Psoas muscle (tissue), 7 donors: ENCODE measurements at regions not wholly inside any gene's neighbourhood (a gene's known extent, or its start where the extent isn't known, plus 50 kb on each side); places are given as distances from the start of the nearest gene placed in this dataset.
A peak's percentile ranks its signal among the peaks of the same experiment; 100 is the strongest.

Experiments used
- ATAC-seq, 4 donors: fragments of 200-7000 bp; cut with Tn5 transposase; one replicate each; pipeline ENCODE4 v1.9.1; 2020; ENCODE audit warnings: moderate library complexity in 3 of 4, mild to moderate bottlenecking in 2 of 4
- DNase-seq, 2 donors: peaks; one replicate each; pipeline ENCODE4 v3.0.0-alpha.2; 2020
- H3K27ac ChIP-seq: fragments of 200-600 bp; one replicate; pipeline ENCODE4 v1.8.0; 2022
- H3K27me3 ChIP-seq, 3 donors: fragments of 200-600 bp in 1 of 3; one replicate each; pipeline versions ENCODE4 v1.6.1 to v1.8.0; 2013 to 2022; ENCODE audit warnings: low read length in 2 of 3, mild to moderate bottlenecking in 2 of 3, moderate library complexity in 1 of 3; ENCODE audit not compliant: insufficient read depth in 3 of 3
- H3K36me3 ChIP-seq, 2 donors: fragments of 200-600 bp in 1 of 2; one replicate each; pipeline versions ENCODE4 v1.6.1 to v1.8.0; 2013 to 2022; ENCODE audit warnings: low read depth in 1 of 2, mild to moderate bottlenecking in 1 of 2, moderate library complexity in 1 of 2; ENCODE audit not compliant: insufficient read depth in 1 of 2
- H3K4me1 ChIP-seq: fragments of 200-600 bp; one replicate; pipeline ENCODE4 v1.8.0; 2022
- H3K4me3 ChIP-seq: fragments of 200-600 bp; one replicate; pipeline ENCODE4 v1.8.0; 2022; ENCODE audit warnings: mild to moderate bottlenecking
- H3K9me3 ChIP-seq: fragments of 200-600 bp; one replicate; pipeline ENCODE4 v1.8.0; 2022
- whole genome bisulfite sequencing, 3 donors: extraction: QIAGEN DNeasy Blood & Tissue Kit; methylation state at CpG; one replicate each; pipeline versions ENCODE4 v1.1.6 to v1.1.7; 2013; 5-methylcytosine and 5-hydroxymethylcytosine counted together
- intact Hi-C, 2 donors: fragments of 100-400 bp; cut with DNase I; formaldehyde crosslinking; loops; one replicate each; pipeline versions ENCODE4 v1.11.0 to v1.14.2; 2022
- TF ChIP-seq, protein P1 (sequence below): fragments of 200-600 bp; IDR thresholded peaks from one replicate; pipeline ENCODE4 v1.8.0; 2022; ENCODE audit warnings: antibody characterized with exemption
- donor health status: healthy with polysubstance abuse.
- donor health status: DM: no; HTN: no; CAD: no; lungs with moderate emphysema.
- donor health status: Bipolar disorder and iron deficiency.
- donor health status: healthy.
- donor health status: DM: yes; HTN: yes; CAD: no.
- donor health status: DM: no; HTN: no; CAD: no.
- donor health status: DM: yes; HTN: yes; CAD: no.

DNA sequence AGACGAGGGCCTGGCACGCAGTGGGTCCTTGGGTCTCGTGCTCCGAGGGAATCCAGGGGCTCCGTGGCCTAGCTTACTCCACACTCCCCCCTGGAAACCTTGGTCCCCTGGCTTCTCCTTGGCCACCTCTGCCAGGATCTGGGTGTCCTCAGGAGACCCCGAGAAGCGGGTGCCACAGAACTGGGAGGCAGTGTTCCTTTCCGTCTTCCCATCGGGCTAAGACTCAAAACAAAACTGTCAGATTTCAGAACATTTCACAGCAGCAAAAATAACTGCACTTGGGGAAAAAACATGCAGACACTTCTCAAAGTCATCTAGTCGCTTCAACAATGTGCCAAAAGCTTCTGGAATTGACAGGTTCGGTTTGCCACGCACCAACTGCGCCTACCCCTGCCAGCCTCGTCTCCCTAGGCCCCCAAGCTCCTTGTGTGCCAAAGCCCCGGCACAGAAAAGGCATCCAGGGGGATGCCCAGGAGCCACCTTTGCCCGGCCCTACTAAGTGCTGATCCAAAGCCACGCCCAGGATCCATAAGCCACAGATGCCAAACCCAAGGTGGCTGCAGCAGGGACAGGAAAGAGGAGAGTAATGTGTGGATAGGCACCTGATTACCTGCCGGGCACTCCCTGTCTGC is 58.4 kb upstream of the DIO3 start:
- intact Hi-C loops, result no loop called here
- no peak for ATAC-seq
- no peaks in the 10 kb centered on the region for H3K9me3 ChIP-seq
- 46 to 61% (median 52%) methylated on average over 18 of the region's 18 CpGs for WGBS, 3 donors
- no peak overlapping the region for H3K4me3 ChIP-seq
- TF ChIP-seq, protein P1, sequence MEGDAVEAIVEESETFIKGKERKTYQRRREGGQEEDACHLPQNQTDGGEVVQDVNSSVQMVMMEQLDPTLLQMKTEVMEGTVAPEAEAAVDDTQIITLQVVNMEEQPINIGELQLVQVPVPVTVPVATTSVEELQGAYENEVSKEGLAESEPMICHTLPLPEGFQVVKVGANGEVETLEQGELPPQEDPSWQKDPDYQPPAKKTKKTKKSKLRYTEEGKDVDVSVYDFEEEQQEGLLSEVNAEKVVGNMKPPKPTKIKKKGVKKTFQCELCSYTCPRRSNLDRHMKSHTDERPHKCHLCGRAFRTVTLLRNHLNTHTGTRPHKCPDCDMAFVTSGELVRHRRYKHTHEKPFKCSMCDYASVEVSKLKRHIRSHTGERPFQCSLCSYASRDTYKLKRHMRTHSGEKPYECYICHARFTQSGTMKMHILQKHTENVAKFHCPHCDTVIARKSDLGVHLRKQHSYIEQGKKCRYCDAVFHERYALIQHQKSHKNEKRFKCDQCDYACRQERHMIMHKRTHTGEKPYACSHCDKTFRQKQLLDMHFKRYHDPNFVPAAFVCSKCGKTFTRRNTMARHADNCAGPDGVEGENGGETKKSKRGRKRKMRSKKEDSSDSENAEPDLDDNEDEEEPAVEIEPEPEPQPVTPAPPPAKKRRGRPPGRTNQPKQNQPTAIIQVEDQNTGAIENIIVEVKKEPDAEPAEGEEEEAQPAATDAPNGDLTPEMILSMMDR, result no peak
- no peaks in the 10 kb centered on the region for H3K4me1 ChIP-seq
- no peaks in the 10 kb centered on the region for H3K36me3 ChIP-seq
- peak in 1 of 2 donors; percentile 27 for DNase-seq
- peaks cover 0 to 34% (median 12%) of the 10 kb centered on the region in 3 donors for H3K27me3 ChIP-seq
- H3K27ac ChIP-seq, result no peak overlapping the region

DNA sequence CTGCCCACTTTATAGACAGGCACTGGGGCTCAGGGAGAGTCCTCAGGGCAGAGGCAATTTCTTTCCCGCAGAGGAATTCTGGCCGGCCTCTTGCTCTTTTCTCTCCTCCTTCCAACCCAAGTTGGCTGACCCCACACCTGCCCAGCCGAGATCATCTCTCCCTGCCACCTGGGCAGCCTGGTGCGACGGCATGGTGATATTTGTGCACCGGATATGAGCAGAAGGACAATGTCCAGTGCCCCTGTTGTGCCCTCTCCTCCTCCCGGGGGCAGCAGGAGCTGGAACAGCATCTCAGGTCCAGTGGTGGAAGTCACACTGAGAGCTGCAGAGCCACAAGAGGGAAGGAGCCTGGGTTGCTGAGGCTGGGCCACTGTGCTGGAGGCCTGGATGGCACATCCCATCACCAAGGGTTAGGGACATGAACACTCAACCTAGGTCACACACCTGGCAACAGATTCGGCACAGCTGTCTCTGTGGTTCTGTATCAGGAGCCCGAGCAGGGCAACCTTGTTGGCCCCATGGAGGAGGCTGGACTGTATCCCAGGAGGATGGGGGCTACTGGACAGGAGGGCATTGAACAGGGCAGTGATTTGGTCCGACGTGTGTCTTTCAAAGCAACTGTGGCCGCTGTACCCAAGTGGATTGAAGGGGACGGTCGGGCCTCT is 57.7 kb upstream of the DIO3 start:
- TF ChIP-seq, protein P1, result no peak
- Histone ChIP-seq H3K4me1 (no peaks in the 10 kb centered on the region), H3K4me3 (no peak overlapping the region), H3K27me3 (peaks cover 0 to 30% (median 9%) of the 10 kb centered on the region in 3 donors), H3K27ac (no peak overlapping the region), H3K36me3 (no peaks in the 10 kb centered on the region), H3K9me3 (no peaks in the 10 kb centered on the region)
- 89 to 93% (median 92%) methylated on average over 14 of the region's 14 CpGs for WGBS, 3 donors
- no peak for ATAC-seq
- intact Hi-C loops, result no loop called here
- DNase-seq, result peak in 1 of 2 donors; percentile 16

DNA sequence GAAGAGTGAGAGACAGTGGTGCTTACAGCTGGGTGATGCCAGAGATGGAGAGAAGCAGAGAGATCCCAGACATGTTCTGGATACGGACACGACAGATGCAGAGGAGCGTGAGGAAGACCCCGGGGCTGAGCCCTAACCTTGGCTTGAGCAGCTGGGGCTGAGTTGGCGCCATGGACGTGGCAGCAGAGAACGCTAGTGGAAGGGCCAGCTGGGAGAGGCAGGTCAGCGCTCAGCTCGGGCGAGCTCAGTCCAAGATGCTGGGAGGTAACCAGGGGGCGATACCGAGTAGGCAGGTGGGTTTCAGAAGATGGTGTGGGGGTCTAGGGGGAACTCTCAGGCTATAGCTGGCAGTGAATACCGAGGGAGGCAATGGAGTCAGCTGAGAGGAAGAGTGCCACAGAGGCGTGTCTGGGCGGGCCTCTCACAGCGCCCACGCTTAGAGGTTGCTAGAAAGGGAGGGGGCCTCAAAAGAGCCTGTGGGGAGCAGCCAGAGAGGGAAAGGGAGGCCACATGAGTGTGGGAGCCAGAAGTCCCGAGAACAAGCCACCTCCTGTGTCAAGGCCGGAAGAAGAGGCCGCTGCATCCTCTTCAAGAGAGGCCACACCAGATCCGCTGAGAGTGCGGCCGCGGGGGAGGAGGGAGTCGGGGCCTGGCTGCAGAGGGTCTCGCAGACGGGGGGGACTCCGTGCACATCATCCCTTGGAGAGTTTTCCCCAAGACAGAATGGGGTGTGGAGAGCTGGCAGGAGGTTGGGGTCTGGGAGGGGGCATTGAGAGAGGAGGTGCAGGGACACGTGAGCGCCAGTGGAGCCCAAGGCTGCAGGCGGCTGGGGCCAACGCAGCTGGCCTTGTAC is 57.0 kb upstream of the DIO3 start:
- no peaks in the 10 kb centered on the region for H3K9me3 ChIP-seq
- no peak overlapping the region for H3K27ac ChIP-seq
- intact Hi-C loops, result no loop called here
- ATAC-seq (no peak), DNase-seq (peak in 1 of 2 donors; percentile 41)
- H3K4me3 ChIP-seq, result no peak overlapping the region
- no peaks in the 10 kb centered on the region for H3K36me3 ChIP-seq
- H3K4me1 ChIP-seq, result no peaks in the 10 kb centered on the region
- TF ChIP-seq, protein P1, result no peak
- H3K27me3 ChIP-seq, result peaks cover 0 to 34% (median 10%) of the 10 kb centered on the region in 3 donors
- 80 to 92% (median 83%) methylated on average over 31 to 32 of the region's 32 CpGs for WGBS, 3 donors

DNA sequence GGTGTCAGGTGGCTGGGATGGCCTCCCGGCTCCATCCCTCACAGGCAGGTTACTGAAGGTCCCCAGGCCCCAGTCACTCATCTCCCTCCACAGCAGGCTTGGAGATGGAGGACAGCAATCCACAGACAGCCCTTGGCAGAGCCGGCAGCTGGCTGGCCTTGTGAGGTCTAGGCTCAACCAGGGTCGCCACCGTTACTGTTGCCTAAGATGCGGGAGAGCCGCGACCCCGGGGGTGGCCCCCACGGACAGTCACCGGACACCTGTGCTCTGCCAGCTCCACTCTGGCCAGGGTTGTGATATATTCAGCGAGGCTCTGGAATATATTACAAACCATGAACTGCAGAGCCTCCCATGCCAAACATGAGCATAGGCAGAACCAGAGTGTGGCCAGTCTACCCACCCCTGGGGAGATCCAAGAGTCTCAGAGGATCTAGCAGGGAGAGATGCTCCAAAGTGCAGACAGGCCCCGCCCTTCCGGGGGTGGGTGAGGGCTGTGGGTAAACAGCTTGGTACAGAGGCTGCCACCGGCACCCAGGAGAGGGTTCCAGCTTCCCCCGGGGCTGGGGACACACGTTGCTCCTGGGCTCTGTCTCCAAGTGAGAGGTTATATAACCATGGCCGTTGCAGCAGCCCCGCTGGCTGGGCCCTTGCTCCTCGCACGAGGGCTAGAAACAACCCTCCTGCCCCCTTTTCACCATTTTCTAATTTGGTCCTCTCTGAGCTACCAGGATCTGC is 55.9 kb upstream of the DIO3 start:
- no peaks in the 10 kb centered on the region for H3K4me1 ChIP-seq
- DNase-seq, result peak in 1 of 2 donors; percentile 27
- no peak overlapping the region for H3K27ac ChIP-seq
- intact Hi-C loops, result no loop called here
- H3K36me3 ChIP-seq, result no peaks in the 10 kb centered on the region
- H3K27me3 ChIP-seq, result peaks cover 0 to 34% (median 10%) of the 10 kb centered on the region in 3 donors
- TF ChIP-seq, protein P1, result no peak
- H3K4me3 ChIP-seq, result no peak overlapping the region
- H3K9me3 ChIP-seq, result no peaks in the 10 kb centered on the region
- no peak for ATAC-seq
- WGBS, 3 donors, result 50 to 70% (median 63%) methylated on average over 20 of the region's 20 CpGs
